A673 (cell line): ENCODE measurements at regions not wholly inside any gene's neighbourhood (a gene's known extent, or its start where the extent isn't known, plus 50 kb on each side); places are given as distances from the start of the nearest gene placed in this dataset.

Experiments
- BruUV-seq: library from RNA; stranded (reverse); fragments of 400-500 nt; replicated peaks from 2 replicates; lab custom pipeline; 2021; lab: Mats Ljungman, UMichigan
- CTCF ChIA-PET: fragments of 300-600 bp; sonication (Branson Sonifier 250); formaldehyde crosslinking; loops from one replicate; lab custom pipeline; 2022; ENCODE audit warnings: antibody characterized with exemption; lab: Charles Lee
- POLR2A ChIA-PET: fragments of 300-600 bp; sonication (Branson Sonifier 250); formaldehyde crosslinking; loops from one replicate; lab custom pipeline; 2022; ENCODE audit warnings: antibody characterized with exemption; ENCODE audit not compliant: low non-redundant PET; lab: Charles Lee
- DNase-seq: peaks from one replicate; pipeline ENCODE4 v3.0.0-alpha.2; 2015; ENCODE audit warnings: low spot score
- H3K27ac ChIP-seq: fragments of 200-600 bp; sonication (generic); 2 replicates; pipeline ENCODE4 v1.5.1; 2016; ENCODE audit warnings: mixed run types, low read depth, mild to moderate bottlenecking, mixed read lengths, antibody characterized with exemption, low read length; ENCODE audit not compliant: poor library complexity, severe bottlenecking
- H3K27me3 ChIP-seq: fragments of 200-600 bp; sonication (generic); replicated peaks from 2 replicates; pipeline ENCODE4 v1.6.1; 2017; ENCODE audit warnings: mixed run types, low read depth, mild to moderate bottlenecking, mixed read lengths, antibody characterized with exemption, low read length; ENCODE audit not compliant: insufficient read depth, poor library complexity
- H3K36me3 ChIP-seq: fragments of 200-600 bp; sonication (generic); 2 replicates; pipeline ENCODE4 v1.6.1; 2016; ENCODE audit warnings: mixed run types, mild to moderate bottlenecking, mixed read lengths, antibody characterized with exemption, low read length; ENCODE audit not compliant: insufficient read depth, poor library complexity, severe bottlenecking
- H3K4me1 ChIP-seq: fragments of 200-600 bp; sonication (generic); 2 replicates; pipeline ENCODE4 v1.6.1; 2017; ENCODE audit warnings: mixed run types, mild to moderate bottlenecking, mixed read lengths, antibody characterized with exemption, low read length; ENCODE audit not compliant: insufficient read depth, poor library complexity, severe bottlenecking
- H3K4me3 ChIP-seq: fragments of 200-600 bp; sonication (generic); 2 replicates; pipeline ENCODE4 v1.5.1; 2016; ENCODE audit warnings: low read depth, mixed run types, mild to moderate bottlenecking, mixed read lengths, low read length; ENCODE audit not compliant: poor library complexity, severe bottlenecking
- H3K9me3 ChIP-seq: fragments of 200-600 bp; sonication (generic); 2 replicates; pipeline ENCODE4 v1.6.1; 2016; ENCODE audit warnings: mixed run types, low read depth, mild to moderate bottlenecking, mixed read lengths, antibody characterized with exemption, low read length; ENCODE audit not compliant: poor library complexity, severe bottlenecking
- CTCF ChIP-seq: fragments of 300-800, 200-600 bp; sonication (generic); conservative IDR thresholded peaks from 2 replicates; pipeline ENCODE4 v1.5.1; 2017; ENCODE audit warnings: low read depth, mild to moderate bottlenecking, antibody characterized with exemption, low read length, moderate library complexity, mixed read lengths
- EZH2 ChIP-seq: fragments of 200-600 bp; sonication (generic); IDR thresholded peaks from 2 replicates; pipeline ENCODE4 v1.6.1; 2017; ENCODE audit warnings: borderline replicate concordance, low read depth, mild to moderate bottlenecking, mixed read lengths, antibody characterized with exemption, low read length; ENCODE audit not compliant: poor library complexity, severe bottlenecking
- intact Hi-C: fragments of 100-400 bp; cut with micrococcal nuclease; formaldehyde crosslinking; loops from one replicate; pipeline ENCODE4 v1.10.0; 2022; ENCODE audit not compliant: unreplicated experiment

GRCh38 chr5:86814315-86814714 lies 196.6 kb downstream of the COX7C start:
- CTCF ChIA-PET, result no interaction called here
- Histone ChIP-seq H3K4me3 (no peak overlapping the region), H3K27me3 (no peaks in the 10 kb centered on the region), H3K4me1 (no peaks in the 10 kb centered on the region), H3K27ac (no peak overlapping the region), H3K9me3 (no peaks in the 10 kb centered on the region), H3K36me3 (no peaks in the 10 kb centered on the region)
- TF ChIP-seq EZH2 (no peak), CTCF (no peak)
- POLR2A ChIA-PET, result no interaction called here
- intact Hi-C loops, result no loop called here
- no peak for DNase-seq
- no TSS peak for BruUV-seq

GRCh38 chr5:86814907-86815306 lies 197.2 kb downstream of the COX7C start:
- intact Hi-C loops, result no loop called here
- CTCF ChIA-PET, result no interaction called here

GRCh38 chr5:86824637-86825036 lies 206.9 kb downstream of the COX7C start:
- H3K27ac ChIP-seq, result no peak overlapping the region
- no peaks in the 10 kb centered on the region for H3K36me3 ChIP-seq
- ChIA-PET CTCF (no interaction called here), POLR2A (no interaction called here)
- no peak for TF ChIP-seq CTCF
- H3K4me3 ChIP-seq, result no peak overlapping the region
- no TSS peak for BruUV-seq
- intact Hi-C loops, result no loop called here
- no peaks in the 10 kb centered on the region for H3K27me3 ChIP-seq
- no peak for DNase-seq
- H3K9me3 ChIP-seq, result no peaks in the 10 kb centered on the region
- no peaks in the 10 kb centered on the region for H3K4me1 ChIP-seq

More at GRCh38 chr5:86814907-86815306, 197.2 kb downstream of the COX7C start:
- H3K36me3 ChIP-seq, result no peaks in the 10 kb centered on the region
- BruUV-seq, result no TSS peak
- H3K27ac ChIP-seq, result no peak overlapping the region
- TF ChIP-seq CTCF, result no peak
- no peak for TF ChIP-seq EZH2
- H3K9me3 ChIP-seq, result no peaks in the 10 kb centered on the region
- no peak overlapping the region for H3K4me3 ChIP-seq
- no peaks in the 10 kb centered on the region for H3K4me1 ChIP-seq
- DNase-seq, result no peak
- POLR2A ChIA-PET, result no interaction called here
- no peaks in the 10 kb centered on the region for H3K27me3 ChIP-seq
